OCI-LY3 (cell line): ENCODE measurements at regions not wholly inside any gene's neighbourhood (a gene's known extent, or its start where the extent isn't known, plus 50 kb on each side); places are given as distances from the start of the nearest gene placed in this dataset.

ENCODE experiments used
- H2AFZ ChIP-seq: fragments of 200-600, 300-600 bp; shearing (Covaris generic); 2 replicates; pipeline ENCODE4 v1.6.0; 2014; ENCODE audit warnings: antibody characterized with exemption, low read depth, low read length
- H3K27ac ChIP-seq: fragments of 200-600, 300-600 bp; sonication (generic); 2 replicates; pipeline ENCODE4 v1.5.1; 2014; ENCODE audit warnings: mild to moderate bottlenecking, low read length, moderate library complexity, mixed read lengths
- H3K27me3 ChIP-seq: fragments of 200-600, 300-600 bp; sonication (generic); 2 replicates; pipeline ENCODE4 v1.6.1; 2014; ENCODE audit warnings: low read depth, low read length, mixed read lengths
- H3K36me3 ChIP-seq: fragments of 200-600, 300-600 bp; sonication (generic); replicated peaks from 2 replicates; pipeline ENCODE3; 2014; ENCODE audit warnings: low read depth, low read length, mixed read lengths
- H3K4me1 ChIP-seq: fragments of 300-600, 200-600 bp; sonication (generic); 2 replicates; pipeline ENCODE4 v1.6.1; 2014; ENCODE audit warnings: low read length, mixed read lengths
- H3K4me2 ChIP-seq: fragments of 200-600, 300-600 bp; sonication (generic); 2 replicates; pipeline ENCODE4 v1.6.1; 2014; ENCODE audit warnings: low read length, mixed read lengths
- H3K4me3 ChIP-seq: fragments of 300-600, 200-600 bp; sonication (generic); 2 replicates; pipeline ENCODE4 v1.5.1; 2014; ENCODE audit warnings: antibody characterized with exemption, mild to moderate bottlenecking, low read length, moderate library complexity
- H3K79me2 ChIP-seq: fragments of 300-600, 200-600 bp; shearing (Covaris generic); 2 replicates; pipeline ENCODE4 v1.6.1; 2014; ENCODE audit warnings: mild to moderate bottlenecking, low read length, mixed read lengths
- H3K9ac ChIP-seq: fragments of 300-600, 200-600 bp; shearing (Covaris generic); 2 replicates; pipeline ENCODE4 v1.6.0; 2014; ENCODE audit warnings: mild to moderate bottlenecking, low read length, moderate library complexity
- H3K9me3 ChIP-seq: fragments of 200-600, 300-600 bp; shearing (Covaris generic); 2 replicates; pipeline ENCODE4 v1.6.1; 2014; ENCODE audit warnings: low read length, mixed read lengths; ENCODE audit not compliant: insufficient read depth
- H4K20me1 ChIP-seq: fragments of 200-600, 300-600 bp; sonication (generic); 2 replicates; pipeline ENCODE4 v1.6.1; 2016; ENCODE audit warnings: low read length, mixed read lengths; ENCODE audit not compliant: insufficient read depth
- EZH2phosphoT487 ChIP-seq: fragments of 200-600 bp; shearing (Covaris generic); IDR thresholded peaks from 2 replicates; pipeline ENCODE4 v1.6.1; 2018; ENCODE audit warnings: antibody characterized with exemption, mixed run types, low read depth
- TF ChIP-seq, protein P1 (sequence below): fragments of 200-600, 300-600 bp; sonication (generic); IDR thresholded peaks from 2 replicates; pipeline ENCODE4 v1.5.1; 2014; ENCODE audit warnings: antibody characterized with exemption, low read length, low read depth

DNA sequence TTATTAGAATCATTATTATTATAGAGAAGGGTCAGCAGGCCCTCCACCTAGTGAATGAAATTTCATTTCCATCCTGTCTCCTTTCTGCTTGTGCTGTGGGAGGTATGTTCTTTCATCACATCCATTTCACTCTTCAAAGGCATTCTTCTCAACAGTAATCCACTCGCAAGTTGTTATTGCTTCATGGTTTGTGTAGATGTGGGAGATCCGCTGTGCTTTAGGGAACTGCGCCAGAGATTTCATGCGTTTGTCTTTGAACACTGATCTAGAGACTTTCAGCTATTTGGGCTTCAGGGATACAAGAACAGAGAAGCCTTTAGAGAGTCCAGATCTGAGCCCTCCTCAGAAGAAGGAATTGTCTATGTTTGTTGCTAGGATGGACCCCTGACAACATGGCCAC lies 53.5 kb upstream of the PUDP start:
- Histone ChIP-seq H3K27ac (no peak overlapping the region), H3K4me3 (no peak overlapping the region), H2AFZ (no peak overlapping the region), H4K20me1 (no peaks in the 10 kb centered on the region), H3K4me1 (peaks cover 6% of the 10 kb centered on the region; the same call in 1 of the 2 replicates), H3K9ac (no peak overlapping the region), H3K4me2 (no peak overlapping the region), H3K36me3 (no peaks in the 10 kb centered on the region), H3K27me3 (no peaks in the 10 kb centered on the region), H3K9me3 (no peaks in the 10 kb centered on the region), H3K79me2 (no peaks in the 10 kb centered on the region)
- no peak for TF ChIP-seq EZH2phosphoT487
- TF ChIP-seq, protein P1, sequence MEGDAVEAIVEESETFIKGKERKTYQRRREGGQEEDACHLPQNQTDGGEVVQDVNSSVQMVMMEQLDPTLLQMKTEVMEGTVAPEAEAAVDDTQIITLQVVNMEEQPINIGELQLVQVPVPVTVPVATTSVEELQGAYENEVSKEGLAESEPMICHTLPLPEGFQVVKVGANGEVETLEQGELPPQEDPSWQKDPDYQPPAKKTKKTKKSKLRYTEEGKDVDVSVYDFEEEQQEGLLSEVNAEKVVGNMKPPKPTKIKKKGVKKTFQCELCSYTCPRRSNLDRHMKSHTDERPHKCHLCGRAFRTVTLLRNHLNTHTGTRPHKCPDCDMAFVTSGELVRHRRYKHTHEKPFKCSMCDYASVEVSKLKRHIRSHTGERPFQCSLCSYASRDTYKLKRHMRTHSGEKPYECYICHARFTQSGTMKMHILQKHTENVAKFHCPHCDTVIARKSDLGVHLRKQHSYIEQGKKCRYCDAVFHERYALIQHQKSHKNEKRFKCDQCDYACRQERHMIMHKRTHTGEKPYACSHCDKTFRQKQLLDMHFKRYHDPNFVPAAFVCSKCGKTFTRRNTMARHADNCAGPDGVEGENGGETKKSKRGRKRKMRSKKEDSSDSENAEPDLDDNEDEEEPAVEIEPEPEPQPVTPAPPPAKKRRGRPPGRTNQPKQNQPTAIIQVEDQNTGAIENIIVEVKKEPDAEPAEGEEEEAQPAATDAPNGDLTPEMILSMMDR: no peak

DNA sequence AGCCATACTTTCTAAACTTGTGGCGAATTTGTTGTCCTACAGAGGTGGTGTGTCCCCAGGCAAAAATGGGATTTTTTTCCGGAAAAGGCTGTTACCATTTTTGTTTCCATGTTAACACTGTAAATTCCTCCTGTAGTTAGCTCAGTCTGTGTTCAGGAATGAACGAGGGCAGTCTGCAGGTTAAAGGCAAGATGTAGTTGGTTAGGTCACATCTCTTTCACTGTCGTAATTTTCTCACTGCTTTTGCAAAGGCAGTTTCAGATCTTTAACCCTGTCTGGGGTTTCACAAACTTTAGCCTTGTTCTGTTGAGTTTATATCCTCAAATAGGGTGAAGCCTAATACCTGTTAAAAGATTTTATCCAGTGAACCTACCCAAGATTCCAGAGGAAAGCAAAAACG lies 50.5 kb upstream of the PUDP start:
- H4K20me1 ChIP-seq: no peaks in the 10 kb centered on the region
- no peak overlapping the region for H3K27ac ChIP-seq
- no peaks in the 10 kb centered on the region for H3K9me3 ChIP-seq

More for the DNA sequence above, 50.5 kb upstream of the PUDP start:
- H3K4me2 ChIP-seq: no peak overlapping the region
- H3K27me3 ChIP-seq: no peaks in the 10 kb centered on the region
- H3K79me2 ChIP-seq: no peaks in the 10 kb centered on the region
- H3K36me3 ChIP-seq: no peaks in the 10 kb centered on the region
- H2AFZ ChIP-seq: no peak overlapping the region
- H3K9ac ChIP-seq: no peak overlapping the region
- H3K4me1 ChIP-seq: no peaks in the 10 kb centered on the region
- H3K4me3 ChIP-seq: no peak overlapping the region
- no peak for TF ChIP-seq EZH2phosphoT487
- TF ChIP-seq, protein P1: no peak
